Vagina (tissue), 2 donors: ENCODE measurements at regions not wholly inside any gene's neighbourhood (a gene's known extent, or its start where the extent isn't known, plus 50 kb on each side); places are given as distances from the start of the nearest gene placed in this dataset.

Experiments
- DNase-seq, 2 donors: peaks; one replicate each; pipeline ENCODE4 v3.0.0-alpha.2; 2017; ENCODE audit errors: extremely low spot score in 2 of 2
- H3K27ac ChIP-seq: fragments of 200-600 bp; sonication (generic); one replicate; pipeline ENCODE4 v1.5.1; 2019
- H3K27me3 ChIP-seq: fragments of 200-600 bp; sonication (generic); one replicate; pipeline ENCODE4 v1.5.1; 2019
- H3K36me3 ChIP-seq, 2 donors: fragments of 200-600 bp; sonication (generic); one replicate each; pipeline ENCODE4 v1.5.1; 2017 to 2019
- H3K4me1 ChIP-seq: fragments of 200-600 bp; sonication (generic); one replicate; pipeline ENCODE4 v1.5.1; 2019
- H3K4me3 ChIP-seq, 2 donors: fragments of 200-600 bp; sonication (generic); 1 replicate in 1 of 2; 2 replicates in 1 of 2; pipeline ENCODE4 v1.5.1; 2016 to 2019
- H3K9me3 ChIP-seq: fragments of 200-600 bp; sonication (generic); one replicate; pipeline ENCODE4 v1.5.1; 2019
- CTCF ChIP-seq, 3 experiments: fragments of 450-650 bp in 2 of 3; fragments of 200-600 bp in 1 of 3; sonication (generic) in 1 of 3; IDR thresholded peaks; one replicate each; pipeline ENCODE4 v1.5.1; 2017 to 2019; ENCODE audit warnings: antibody characterized with exemption in 3 of 3, mild to moderate bottlenecking in 2 of 3, moderate library complexity in 2 of 3
- POLR2A ChIP-seq, 2 donors: fragments of 450-650 bp; IDR thresholded peaks; one replicate each; pipeline ENCODE4 v1.6.1; 2017; ENCODE audit warnings: antibody characterized with exemption in 2 of 2, mild to moderate bottlenecking in 2 of 2, moderate library complexity in 2 of 2
- POLR2AphosphoS5 ChIP-seq, 2 donors: sonication (generic); formaldehyde crosslinking; IDR thresholded peaks; one replicate each; pipeline ENCODE4 v1.9.0; 2017; ENCODE audit warnings: antibody characterized with exemption in 2 of 2, mild to moderate bottlenecking in 2 of 2, low read depth in 1 of 2; ENCODE audit not compliant: insufficient read depth in 1 of 2
- intact Hi-C: fragments of 100-400 bp; cut with DNase I; formaldehyde crosslinking; loops from one replicate; pipeline ENCODE4 v1.15.1; 2023

GRCh38 chr3:14345496-14346150, 56.8 kb upstream of the SLC6A6 start:
- intact Hi-C loops, result no loop called here

GRCh38 chr3:14346191-14346590, 56.2 kb upstream of the SLC6A6 start:
- Histone ChIP-seq H3K9me3 (no peaks in the 10 kb centered on the region), H3K27me3 (no peaks in the 10 kb centered on the region), H3K36me3 (no peaks in the 10 kb centered on the region), H3K27ac (no peak overlapping the region), H3K4me1 (no peaks in the 10 kb centered on the region), H3K4me3 (no peak overlapping the region)
- no peak for DNase-seq
- intact Hi-C loops, result no loop called here
- TF ChIP-seq POLR2A (IDR thresholded peaks at IDR 0.05) (no peak), POLR2AphosphoS5 (IDR thresholded peaks at IDR 0.05; ENCODE audit: insufficient read depth in 1 of 2, low read depth in 1 of 2) (no peak), CTCF (IDR thresholded peaks at IDR 0.05) (no peak)

More at GRCh38 chr3:14345496-14346150, 56.8 kb upstream of the SLC6A6 start:
- Histone ChIP-seq H3K27me3 (no peaks in the 10 kb centered on the region), H3K36me3 (no peaks in the 10 kb centered on the region), H3K27ac (no peak overlapping the region), H3K9me3 (no peaks in the 10 kb centered on the region), H3K4me1 (no peaks in the 10 kb centered on the region), H3K4me3 (no peak overlapping the region)
- TF ChIP-seq CTCF (IDR thresholded peaks at IDR 0.05) (no peak), POLR2A (IDR thresholded peaks at IDR 0.05) (no peak), POLR2AphosphoS5 (IDR thresholded peaks at IDR 0.05; ENCODE audit: insufficient read depth in 1 of 2, low read depth in 1 of 2) (no peak)
- no peak for DNase-seq

DNA sequence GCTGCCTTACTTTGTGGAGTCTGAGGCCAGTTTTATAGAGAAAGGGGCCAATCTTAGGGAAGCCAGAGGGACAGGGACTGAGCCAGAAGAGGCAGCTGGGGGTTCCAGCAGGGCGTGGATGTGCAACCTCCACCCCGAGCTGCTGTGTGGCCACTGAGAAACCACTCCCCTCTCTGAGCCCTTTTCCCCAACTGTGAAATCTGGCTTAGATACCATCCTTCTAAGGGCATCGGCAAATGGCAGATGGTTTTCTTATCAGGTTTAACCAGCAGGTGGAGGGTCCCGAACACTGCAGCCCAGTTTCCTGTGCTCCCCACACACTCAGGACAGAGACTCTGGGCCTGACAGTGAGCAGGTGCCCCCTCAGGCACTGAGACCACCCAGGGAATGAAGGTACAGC, 55.8 kb upstream of the SLC6A6 start:
- intact Hi-C loops, result no loop called here
- TF ChIP-seq CTCF (IDR thresholded peaks at IDR 0.05), result no peak
- TF ChIP-seq POLR2AphosphoS5 (IDR thresholded peaks at IDR 0.05; ENCODE audit: insufficient read depth in 1 of 2, low read depth in 1 of 2), result no peak
- TF ChIP-seq POLR2A (IDR thresholded peaks at IDR 0.05), result no peak

DNA sequence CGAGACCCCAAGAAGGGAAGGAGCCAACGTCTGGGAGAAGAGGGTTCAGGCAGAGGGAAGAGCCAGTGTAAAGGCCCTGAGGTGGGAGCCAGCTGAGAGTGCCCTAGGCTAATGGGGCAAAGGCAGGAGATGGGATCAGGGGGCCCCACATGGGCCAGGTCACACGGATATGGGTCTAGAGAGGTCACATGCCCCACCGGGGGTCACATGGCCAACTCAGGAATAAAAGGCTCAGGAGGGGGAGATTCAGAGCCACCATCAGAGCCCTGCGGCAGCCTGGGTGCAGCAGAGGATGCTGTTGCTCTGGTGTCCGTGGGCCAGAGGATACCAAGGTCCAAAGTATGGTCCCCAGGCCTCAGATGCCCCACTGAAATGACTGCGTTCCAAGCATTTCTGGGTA, 55.3 kb upstream of the SLC6A6 start:
- intact Hi-C loops, result no loop called here
- Histone ChIP-seq H3K4me1 (no peaks in the 10 kb centered on the region), H3K27ac (no peak overlapping the region), H3K4me3 (no peak overlapping the region), H3K27me3 (no peaks in the 10 kb centered on the region), H3K36me3 (no peaks in the 10 kb centered on the region), H3K9me3 (no peaks in the 10 kb centered on the region)
- no peak for TF ChIP-seq POLR2A (IDR thresholded peaks at IDR 0.05)
- no peak for TF ChIP-seq CTCF (IDR thresholded peaks at IDR 0.05)
- no peak for TF ChIP-seq POLR2AphosphoS5 (IDR thresholded peaks at IDR 0.05; ENCODE audit: insufficient read depth in 1 of 2, low read depth in 1 of 2)
- no peak for DNase-seq

More for the DNA sequence above, 55.8 kb upstream of the SLC6A6 start:
- Histone ChIP-seq H3K27me3 (no peaks in the 10 kb centered on the region), H3K27ac (no peak overlapping the region), H3K4me1 (no peaks in the 10 kb centered on the region), H3K36me3 (no peaks in the 10 kb centered on the region), H3K4me3 (no peak overlapping the region), H3K9me3 (no peaks in the 10 kb centered on the region)
- no peak for DNase-seq

DNA sequence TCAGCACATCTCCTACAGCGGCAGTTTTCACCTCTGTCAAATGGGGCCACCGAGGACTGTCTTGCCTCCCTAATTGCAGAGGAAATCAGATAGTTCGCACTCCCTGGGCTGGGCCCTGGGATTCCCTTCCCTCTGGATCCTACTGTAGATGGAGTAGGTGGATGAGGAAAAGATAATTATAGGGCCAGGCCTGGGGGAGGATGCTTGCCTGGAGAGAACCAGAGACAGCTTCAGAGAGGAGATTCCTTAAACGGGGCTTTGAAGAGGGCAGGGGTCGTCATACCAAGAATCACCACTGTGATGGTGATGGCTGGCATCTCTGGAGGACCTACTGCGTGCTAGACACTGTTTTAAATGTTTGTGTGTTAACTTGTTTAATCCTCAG, 50.8 kb upstream of the SLC6A6 start:
- H3K4me1 ChIP-seq, result no peaks in the 10 kb centered on the region
- TF ChIP-seq POLR2AphosphoS5 (IDR thresholded peaks at IDR 0.05; ENCODE audit: insufficient read depth in 1 of 2, low read depth in 1 of 2), result no peak
- no peak for TF ChIP-seq CTCF (IDR thresholded peaks at IDR 0.05)
- no peak for TF ChIP-seq POLR2A (IDR thresholded peaks at IDR 0.05)
- H3K27me3 ChIP-seq, result no peaks in the 10 kb centered on the region
- H3K9me3 ChIP-seq, result no peaks in the 10 kb centered on the region
- DNase-seq, result no peak
- H3K36me3 ChIP-seq, result no peaks in the 10 kb centered on the region
- intact Hi-C loops, result no loop called here
- H3K27ac ChIP-seq, result no peak overlapping the region
- H3K4me3 ChIP-seq, result no peak overlapping the region
